CD14-positive monocyte (primary cell): ENCODE measurements at regions not wholly inside any gene's neighbourhood (a gene's known extent, or its start where the extent isn't known, plus 50 kb on each side); places are given as distances from the start of the nearest gene placed in this dataset.

Source experiments
- DNase-seq, 3 donors: peaks; one replicate each; pipeline ENCODE4 v3.0.0-alpha.2; 2011 to 2022
- H2AFZ ChIP-seq: 2 replicates; pipeline ENCODE4 v1.6.0; 2012; ENCODE audit warnings: mild to moderate bottlenecking, low read depth, low read length, inconsistent platforms; ENCODE audit not compliant: insufficient read depth, poor library complexity, severe bottlenecking
- H3K27ac ChIP-seq, 2 donors: 1 replicate in 1 of 2; 2 replicates in 1 of 2; pipeline ENCODE4 v1.5.1; 2012 to 2013; ENCODE audit warnings: low read length in 2 of 2, control low read depth in 1 of 2, inconsistent platforms in 1 of 2, low read depth in 1 of 2, mild to moderate bottlenecking in 1 of 2
- H3K27me3 ChIP-seq, 2 donors: one replicate each; pipeline versions ENCODE4 v1.6.0 to v1.6.1; 2011 to 2013; ENCODE audit warnings: low read length in 2 of 2; ENCODE audit not compliant: control insufficient read depth in 2 of 2, insufficient read depth in 2 of 2
- H3K36me3 ChIP-seq, 2 donors: replicated peaks in 1 of 2; 1 replicate in 1 of 2; 2 replicates in 1 of 2; pipeline versions ENCODE4 v1.5.1 to v1.6.1; 2012 to 2013; ENCODE audit warnings: low read length in 2 of 2, control low read depth in 1 of 2, inconsistent platforms in 1 of 2, mild to moderate bottlenecking in 1 of 2; ENCODE audit not compliant: insufficient read depth in 2 of 2, control insufficient read depth in 1 of 2
- H3K4me1 ChIP-seq, 2 donors: 1 replicate in 1 of 2; 2 replicates in 1 of 2; pipeline versions ENCODE4 v1.5.1 to v1.6.1; 2012 to 2013; ENCODE audit warnings: low read length in 2 of 2, control low read depth in 1 of 2, inconsistent platforms in 1 of 2, mild to moderate bottlenecking in 1 of 2, moderate library complexity in 1 of 2; ENCODE audit not compliant: insufficient read depth in 2 of 2, control insufficient read depth in 1 of 2
- H3K4me2 ChIP-seq: replicated peaks from 2 replicates; pipeline ENCODE3; 2012; ENCODE audit warnings: low read length, moderate library complexity, mild to moderate bottlenecking; ENCODE audit not compliant: poor library complexity, severe bottlenecking; ENCODE audit errors: extremely low read depth
- H3K4me3 ChIP-seq, 3 experiments: fragments of 200-600 bp in 1 of 3; sonication (generic) in 1 of 3; replicated peaks in 1 of 3; 1 replicate in 2 of 3; 2 replicates in 1 of 3; pipeline ENCODE4 v1.5.1; 2011 to 2013; ENCODE audit warnings: low read length in 3 of 3, mild to moderate bottlenecking in 3 of 3, control low read depth in 2 of 3, low read depth in 2 of 3, inconsistent platforms in 1 of 3, moderate library complexity in 1 of 3
- H3K79me2 ChIP-seq: 2 replicates; pipeline ENCODE4 v1.6.0; 2012; ENCODE audit warnings: mild to moderate bottlenecking, control low read depth, inconsistent platforms, low read length, moderate library complexity; ENCODE audit not compliant: insufficient read depth
- H3K9ac ChIP-seq: 2 replicates; pipeline ENCODE4 v1.6.0; 2017; ENCODE audit warnings: low read length, mild to moderate bottlenecking; ENCODE audit not compliant: insufficient read depth, poor library complexity, severe bottlenecking
- H3K9me3 ChIP-seq, 2 donors: replicated peaks in 1 of 2; 1 replicate in 1 of 2; 2 replicates in 1 of 2; pipeline versions ENCODE4 v1.5.1 to v1.6.1; 2012 to 2013; ENCODE audit warnings: low read length in 2 of 2, control low read depth in 1 of 2; ENCODE audit not compliant: control insufficient read depth in 1 of 2, insufficient read depth in 1 of 2
- H4K20me1 ChIP-seq: 2 replicates; pipeline ENCODE4 v1.6.0; 2012; ENCODE audit warnings: mild to moderate bottlenecking, low read length, control low read depth, moderate library complexity; ENCODE audit not compliant: insufficient read depth
- H3K27ac Mint-ChIP-seq, 7 donors: one replicate each; pipeline ENCODE4 v1.8.0; 2020; ENCODE audit warnings: mild to moderate bottlenecking in 7 of 7, mixed read lengths in 7 of 7, moderate library complexity in 6 of 7, inconsistent platforms in 2 of 7
- H3K27me3 Mint-ChIP-seq, 3 donors: one replicate each; pipeline ENCODE4 v1.8.0; 2021 to 2022; ENCODE audit warnings: low read depth in 3 of 3, mild to moderate bottlenecking in 3 of 3, mixed read lengths in 3 of 3, moderate library complexity in 3 of 3, inconsistent platforms in 1 of 3
- H3K36me3 Mint-ChIP-seq, 2 donors: one replicate each; pipeline ENCODE4 v1.8.0; 2020; ENCODE audit warnings: mixed read lengths in 2 of 2, inconsistent platforms in 1 of 2, mild to moderate bottlenecking in 1 of 2
- H3K4me1 Mint-ChIP-seq: one replicate; pipeline ENCODE4 v1.8.0; 2020; ENCODE audit warnings: mild to moderate bottlenecking, mixed read lengths
- H3K4me3 Mint-ChIP-seq, 2 donors: one replicate each; pipeline ENCODE4 v1.8.0; 2020; ENCODE audit warnings: mild to moderate bottlenecking in 2 of 2, mixed read lengths in 2 of 2, moderate library complexity in 1 of 2
- H3K9me3 Mint-ChIP-seq, 7 donors: one replicate each; pipeline ENCODE4 v1.8.0; 2020 to 2022; ENCODE audit warnings: mixed read lengths in 7 of 7, mild to moderate bottlenecking in 6 of 7, moderate library complexity in 6 of 7, inconsistent platforms in 2 of 7
- WGBS: methylation state at CpG from one replicate; pipeline ENCODE4 v1.1.5; 2013; ENCODE audit warnings: missing lambda C conversion rate; ENCODE audit not compliant: insufficient coverage; 5-methylcytosine and 5-hydroxymethylcytosine counted together
- intact Hi-C, 2 donors: fragments of 100-400 bp; cut with micrococcal nuclease; formaldehyde crosslinking; loops; one replicate each; pipeline versions ENCODE4 v1.15.0 to v1.15.1; 2023
- TF ChIP-seq, protein P1 (sequence below): fragments of 200-600 bp; IDR thresholded peaks from one replicate; pipeline ENCODE4 v1.8.0; 2022; ENCODE audit warnings: antibody characterized with exemption, mild to moderate bottlenecking

DNA sequence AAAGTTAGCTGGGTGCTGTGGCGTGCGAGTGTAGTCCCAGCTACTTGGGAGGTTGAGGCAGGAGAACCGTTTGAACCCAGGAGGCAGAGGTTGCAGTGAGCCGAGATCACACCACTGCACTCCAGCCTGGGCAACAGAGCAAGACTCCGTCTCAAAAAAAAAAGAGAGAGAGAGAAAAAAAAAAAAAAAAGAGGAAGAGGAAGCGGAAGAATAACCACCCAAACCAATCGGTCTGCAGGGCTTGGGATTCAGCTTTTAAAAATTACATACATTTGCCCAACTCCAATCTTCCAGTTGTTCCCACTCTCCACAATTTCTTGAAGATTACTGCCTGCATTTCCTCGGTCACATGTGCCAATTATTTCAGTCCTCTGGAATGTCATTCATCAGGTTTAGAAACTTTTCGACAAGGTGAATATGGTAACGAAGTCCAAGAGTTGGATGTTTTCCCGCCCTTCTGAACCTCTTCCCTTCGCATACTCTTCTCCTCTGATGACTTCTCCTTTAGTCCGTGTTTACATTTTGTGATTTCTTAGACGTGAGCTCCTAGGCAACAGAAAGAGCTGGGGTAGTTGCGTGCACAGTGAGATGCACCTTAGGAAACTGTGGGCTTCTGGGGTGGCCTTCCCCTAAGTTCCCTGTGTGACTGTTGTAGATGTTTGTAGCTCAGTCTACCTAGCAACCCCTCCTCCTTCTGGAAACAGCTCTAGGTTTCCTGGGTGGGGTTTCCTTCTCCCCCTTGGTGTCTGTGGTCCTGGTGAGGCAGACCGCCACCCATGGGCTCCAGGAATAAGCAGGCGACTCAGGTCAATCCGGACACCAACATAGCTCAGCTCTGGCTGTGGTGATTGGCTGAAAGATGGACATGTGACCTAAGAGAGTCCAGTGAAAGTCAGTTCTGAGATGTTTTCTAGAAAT is 63.0 kb upstream of the NCOA3 start:
- H3K4me3 ChIP-seq: peak overlapping the region in 1 of 3 experiments; percentile 1
- peak overlapping the region; percentile 45 to 66 for H3K4me3 Mint-ChIP-seq
- H3K27ac Mint-ChIP-seq: peak overlapping the region; percentile 73 to 98 (median 96)
- WGBS: no CpG with 5 or more reads among the region's 18 CpGs
- H3K9me3 Mint-ChIP-seq: peaks cover 0 to 2% (median 0%) of the 10 kb centered on the region in 7 donors
- no peaks in the 10 kb centered on the region for H3K9me3 ChIP-seq
- H3K27me3 ChIP-seq: no peaks in the 10 kb centered on the region
- H3K4me1 Mint-ChIP-seq: peaks cover 24% of the 10 kb centered on the region
- H2AFZ ChIP-seq: peak overlapping the region; percentile 38
- peak overlapping the region; percentile 47 for H3K9ac ChIP-seq
- H3K79me2 ChIP-seq: no peaks in the 10 kb centered on the region
- peak; percentile 87 to 93 (median 89) for DNase-seq
- H3K36me3 Mint-ChIP-seq: no peaks in the 10 kb centered on the region
- H3K27me3 Mint-ChIP-seq: peaks cover 0 to 5% (median 5%) of the 10 kb centered on the region in 3 donors
- H3K36me3 ChIP-seq: no peaks in the 10 kb centered on the region
- TF ChIP-seq, protein P1, sequence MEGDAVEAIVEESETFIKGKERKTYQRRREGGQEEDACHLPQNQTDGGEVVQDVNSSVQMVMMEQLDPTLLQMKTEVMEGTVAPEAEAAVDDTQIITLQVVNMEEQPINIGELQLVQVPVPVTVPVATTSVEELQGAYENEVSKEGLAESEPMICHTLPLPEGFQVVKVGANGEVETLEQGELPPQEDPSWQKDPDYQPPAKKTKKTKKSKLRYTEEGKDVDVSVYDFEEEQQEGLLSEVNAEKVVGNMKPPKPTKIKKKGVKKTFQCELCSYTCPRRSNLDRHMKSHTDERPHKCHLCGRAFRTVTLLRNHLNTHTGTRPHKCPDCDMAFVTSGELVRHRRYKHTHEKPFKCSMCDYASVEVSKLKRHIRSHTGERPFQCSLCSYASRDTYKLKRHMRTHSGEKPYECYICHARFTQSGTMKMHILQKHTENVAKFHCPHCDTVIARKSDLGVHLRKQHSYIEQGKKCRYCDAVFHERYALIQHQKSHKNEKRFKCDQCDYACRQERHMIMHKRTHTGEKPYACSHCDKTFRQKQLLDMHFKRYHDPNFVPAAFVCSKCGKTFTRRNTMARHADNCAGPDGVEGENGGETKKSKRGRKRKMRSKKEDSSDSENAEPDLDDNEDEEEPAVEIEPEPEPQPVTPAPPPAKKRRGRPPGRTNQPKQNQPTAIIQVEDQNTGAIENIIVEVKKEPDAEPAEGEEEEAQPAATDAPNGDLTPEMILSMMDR: no peak
- peaks cover 26 to 27% of the 10 kb centered on the region in 2 donors for H3K4me1 ChIP-seq
- peak overlapping the region; percentile 16 for H3K4me2 ChIP-seq
- intact Hi-C loops: no loop called here
- H4K20me1 ChIP-seq: no peaks in the 10 kb centered on the region
- peak overlapping the region; percentile 73 to 90 for H3K27ac ChIP-seq

DNA sequence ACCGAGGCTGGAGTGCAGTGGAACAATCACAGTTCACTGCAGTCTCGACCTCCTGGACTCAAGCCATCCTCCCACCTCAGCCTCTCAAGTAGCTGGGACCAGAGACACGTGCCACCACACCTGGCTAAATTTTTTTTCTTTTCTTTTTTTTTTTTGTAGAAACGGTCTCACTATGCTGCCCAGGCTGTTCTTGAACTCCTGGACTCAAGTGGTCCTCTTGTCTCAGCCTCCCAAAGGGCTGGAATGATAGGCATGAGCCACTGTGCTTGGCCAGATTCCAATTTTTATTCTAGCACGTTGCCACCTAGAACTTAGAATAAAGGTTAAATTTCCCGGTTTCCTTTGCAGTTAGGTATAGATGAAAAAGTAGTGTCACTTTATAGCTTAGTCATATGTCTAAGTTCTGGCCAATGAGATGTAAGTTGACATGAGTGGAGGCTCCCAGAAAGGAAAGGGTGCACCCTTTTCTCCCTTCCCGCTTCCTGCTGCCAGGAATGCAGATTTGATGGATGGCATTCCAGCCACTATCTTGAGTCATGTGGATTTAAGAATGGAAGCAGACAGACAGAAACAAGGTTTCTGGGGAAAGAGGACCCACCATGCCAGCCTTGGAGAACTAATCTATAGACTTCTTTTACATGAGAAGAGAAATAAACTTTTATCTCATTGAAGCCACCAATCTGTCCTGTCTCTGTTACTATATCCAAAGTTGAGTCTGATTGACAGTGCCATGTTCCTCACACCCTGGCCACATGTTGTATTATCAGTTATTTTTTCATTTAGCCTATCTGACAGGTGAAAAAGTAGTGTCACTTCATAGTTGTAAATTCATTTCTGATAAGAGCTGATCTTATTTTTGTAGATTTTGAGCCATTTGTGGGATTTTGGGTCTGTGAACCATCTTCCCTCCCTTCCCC is 60.6 kb upstream of the NCOA3 start:
- Histone ChIP-seq H3K36me3 (no peaks in the 10 kb centered on the region), H3K79me2 (no peaks in the 10 kb centered on the region), H3K4me1 (peaks cover 26 to 27% of the 10 kb centered on the region in 2 donors), H3K4me2 (no peak overlapping the region), H3K9ac (no peak overlapping the region), H4K20me1 (no peaks in the 10 kb centered on the region), H3K4me3 (no peak overlapping the region), H3K27ac (no peak overlapping the region), H3K9me3 (no peaks in the 10 kb centered on the region), H3K27me3 (no peaks in the 10 kb centered on the region), H2AFZ (no peak overlapping the region)
- Mint-ChIP-seq H3K9me3 (peaks cover 0 to 2% (median 0%) of the 10 kb centered on the region in 7 donors), H3K36me3 (no peaks in the 10 kb centered on the region), H3K4me1 (peaks cover 22% of the 10 kb centered on the region), H3K4me3 (no peak overlapping the region), H3K27me3 (peaks cover 0 to 6% (median 5%) of the 10 kb centered on the region in 3 donors), H3K27ac (peak overlapping the region in 1 of 7 donors; percentile 50)
- WGBS: 93% methylated on average over 3 of the region's 7 CpGs
- DNase-seq: no peak
- TF ChIP-seq, protein P1: no peak
- intact Hi-C loops: no loop called here
